COLO668 (cell line): ENCODE measurements at regions not wholly inside any gene's neighbourhood (a gene's known extent, or its start where the extent isn't known, plus 50 kb on each side); places are given as distances from the start of the nearest gene placed in this dataset.
"Not testable (repeated sequence)": the region's sequence is repeated elsewhere in the genome, so short reads cannot be mapped to it uniquely, and the experiment has no call there.

ENCODE experiments used
- DNase-seq: peaks from one replicate; lab custom pipeline; 2025; ENCODE audit not compliant: unreplicated experiment; lab: John Stamatoyannopoulos, UW

- DNase-seq, result no peak
Observed at GRCh38 chr3:194908496-194908895, 222.8 kb downstream of the FAM43A start.

DNA sequence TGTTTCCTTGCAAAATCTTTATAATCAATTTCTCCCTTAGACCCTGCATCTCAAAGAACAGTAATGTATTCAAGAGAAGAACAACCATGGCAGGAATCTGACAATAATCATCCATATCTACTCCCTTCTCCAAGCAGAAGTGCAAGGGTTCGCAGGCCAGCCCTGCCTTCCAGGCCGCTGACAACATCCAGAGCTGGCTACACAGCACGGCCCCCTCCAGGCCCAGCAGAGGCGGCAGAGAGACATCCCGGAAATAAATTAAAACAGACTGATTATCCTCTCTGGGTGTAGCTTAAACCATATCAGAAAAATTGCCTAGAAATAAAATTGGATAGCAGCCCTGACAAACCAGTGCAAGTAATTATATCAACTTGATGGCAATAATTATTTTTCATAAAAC lies 223.3 kb downstream of the FAM43A start:
- no peak for DNase-seq

GRCh38 chr3:194910414-194910984 lies 224.8 kb downstream of the FAM43A start:
- no peak for DNase-seq

- no peak for DNase-seq
Observed at GRCh38 chr3:194913316-194913715, 227.6 kb downstream of the FAM43A start.

DNA sequence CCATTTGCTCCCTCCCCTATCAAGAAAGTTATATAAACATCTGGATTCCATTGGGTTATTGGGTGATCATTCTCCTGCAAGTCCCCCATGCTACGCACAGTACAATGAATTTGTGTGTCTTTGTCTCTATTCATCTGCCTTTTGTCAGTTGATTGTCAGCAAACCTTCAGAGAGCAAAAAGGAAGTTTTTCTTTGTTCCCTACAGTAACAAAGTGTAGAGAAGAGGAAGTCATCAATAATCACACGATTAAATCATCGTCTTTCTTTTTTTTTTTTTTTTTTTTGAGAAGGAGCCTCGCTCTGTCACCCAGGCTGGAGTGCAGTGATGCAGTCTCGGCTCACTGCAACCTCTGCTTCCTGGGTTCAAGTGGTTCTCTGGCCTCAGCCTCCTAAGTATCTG lies 239.2 kb downstream of the FAM43A start:
- DNase-seq, result not testable (repeated sequence)

DNA sequence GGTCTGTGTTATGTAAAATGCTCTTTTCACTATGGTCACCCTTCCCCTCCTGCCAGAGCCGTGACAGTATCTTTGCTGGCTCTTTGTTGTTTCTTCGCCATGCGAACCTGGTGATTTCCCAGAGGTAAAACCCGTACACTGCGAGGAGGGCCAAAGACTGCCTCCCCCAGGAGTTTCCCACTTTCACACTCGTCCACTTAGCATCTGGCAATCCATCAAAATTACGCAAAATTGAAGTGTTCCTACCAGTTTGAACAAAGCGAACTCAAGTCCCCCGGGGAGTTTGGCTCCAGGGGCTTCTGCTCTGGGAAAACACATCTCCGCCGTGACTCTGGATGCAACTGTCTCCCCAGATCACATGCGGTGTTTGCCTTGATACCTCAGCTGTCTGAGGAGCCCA lies 239.9 kb downstream of the FAM43A start:
- no peak for DNase-seq

DNA sequence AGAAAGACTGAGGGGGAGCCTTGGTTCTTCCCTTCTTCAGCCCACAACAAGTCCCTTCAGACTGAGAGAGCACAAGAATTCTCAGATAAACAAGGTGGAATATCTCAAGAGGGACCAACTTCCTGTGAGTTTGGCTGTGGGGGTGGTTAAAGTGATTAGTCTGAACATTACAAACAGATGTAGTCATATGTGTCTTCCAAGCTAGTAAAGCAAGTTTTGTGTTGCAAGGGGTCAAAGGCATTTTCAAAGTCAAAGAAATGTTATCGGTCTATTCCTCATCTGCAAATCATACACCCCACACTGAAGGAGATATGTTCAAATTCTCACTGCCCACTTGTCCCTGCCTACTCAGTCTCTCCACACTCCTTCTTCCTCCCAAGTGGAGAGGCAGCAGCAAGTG lies 242.5 kb downstream of the FAM43A start:
- DNase-seq, result no peak

GRCh38 chr3:194928831-194929577 lies 243.3 kb downstream of the FAM43A start:
- DNase-seq, result no peak

- DNase-seq, result no peak
Observed at GRCh38 chr3:194929578-194929960, 243.9 kb downstream of the FAM43A start.

DNA sequence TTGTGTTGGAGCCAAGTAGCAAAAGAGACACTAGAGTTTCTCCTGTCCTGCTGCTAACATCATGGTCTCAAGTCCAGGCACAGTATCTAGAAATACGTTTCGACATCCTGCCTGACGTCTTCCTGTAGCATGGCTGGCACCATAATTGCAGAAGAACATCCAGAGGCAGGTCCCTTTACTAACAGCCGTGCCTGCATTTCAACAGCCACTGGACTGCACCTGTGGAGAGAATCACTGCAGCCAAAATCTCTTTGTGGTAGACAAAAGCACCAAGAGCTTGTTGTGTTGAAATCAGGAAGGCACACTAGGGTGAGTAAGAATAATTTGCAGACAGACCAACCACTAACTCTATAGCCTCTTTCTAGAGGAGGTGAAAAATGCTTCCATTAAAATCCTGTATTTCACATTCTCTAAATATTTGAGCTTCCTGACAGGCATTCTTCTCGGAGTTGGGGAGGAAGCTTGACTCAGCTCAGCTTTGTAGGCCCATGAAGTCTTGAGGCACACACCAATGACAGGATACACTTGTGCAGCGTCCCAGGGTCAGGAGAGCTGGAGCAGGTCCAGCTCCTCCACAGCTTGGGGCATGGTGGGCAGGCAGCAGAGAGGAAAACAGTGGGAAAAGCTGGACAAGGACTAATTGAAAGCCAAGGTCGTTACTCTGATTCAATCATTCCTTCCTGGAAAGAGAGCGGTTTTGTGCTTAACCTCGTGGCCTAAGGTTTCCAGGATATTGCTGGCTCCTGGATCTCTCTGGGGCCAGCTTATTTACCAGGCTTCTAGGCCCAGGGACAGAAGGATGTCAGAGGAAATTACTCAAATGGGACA lies 244.9 kb downstream of the FAM43A start:
- no peak for DNase-seq

GRCh38 chr3:194931347-194931746 lies 245.7 kb downstream of the FAM43A start:
- no peak for DNase-seq

DNA sequence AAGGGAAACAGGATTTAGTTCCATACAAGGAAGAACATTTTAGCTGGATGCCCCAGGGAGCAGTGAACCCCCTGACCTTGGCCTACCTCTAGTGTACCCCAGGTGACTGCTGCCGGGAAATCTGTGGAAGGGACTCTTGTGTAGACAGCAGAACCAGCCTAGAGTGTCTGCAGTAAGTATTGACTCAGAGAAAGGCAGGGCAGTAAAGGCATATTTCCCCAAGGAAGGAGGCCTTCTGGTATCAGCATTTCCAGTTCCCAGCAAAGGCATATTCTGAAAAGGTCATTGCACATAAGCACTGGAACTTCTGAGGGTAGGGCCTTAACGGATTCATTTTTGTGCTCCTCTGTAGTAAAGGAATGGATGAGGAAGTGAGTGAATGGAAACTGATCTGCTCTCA lies 246.2 kb downstream of the FAM43A start:
- DNase-seq, result no peak

- no peak for DNase-seq
Observed at GRCh38 chr3:194933465-194933864, 247.8 kb downstream of the FAM43A start.

DNA sequence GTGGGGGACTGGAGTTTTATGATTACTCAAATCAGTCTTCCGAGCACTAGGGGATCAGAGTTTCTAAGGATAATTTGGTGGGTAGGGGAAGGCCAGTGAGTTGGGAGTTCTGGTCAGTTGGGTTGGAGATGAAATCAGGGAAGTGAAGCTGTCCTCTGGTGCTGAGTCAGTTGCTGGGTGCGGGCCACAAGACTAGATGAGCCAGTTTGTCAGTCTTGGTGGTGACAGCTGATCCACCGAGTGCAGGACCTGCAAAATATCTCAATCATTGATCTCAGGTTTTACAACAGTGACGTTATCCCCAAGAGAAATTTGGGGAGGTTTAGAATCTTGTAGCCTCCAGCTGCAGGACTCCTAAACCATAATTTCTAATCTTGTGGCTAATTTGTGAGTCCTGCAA lies 249.4 kb downstream of the FAM43A start:
- DNase-seq, result no peak

DNA sequence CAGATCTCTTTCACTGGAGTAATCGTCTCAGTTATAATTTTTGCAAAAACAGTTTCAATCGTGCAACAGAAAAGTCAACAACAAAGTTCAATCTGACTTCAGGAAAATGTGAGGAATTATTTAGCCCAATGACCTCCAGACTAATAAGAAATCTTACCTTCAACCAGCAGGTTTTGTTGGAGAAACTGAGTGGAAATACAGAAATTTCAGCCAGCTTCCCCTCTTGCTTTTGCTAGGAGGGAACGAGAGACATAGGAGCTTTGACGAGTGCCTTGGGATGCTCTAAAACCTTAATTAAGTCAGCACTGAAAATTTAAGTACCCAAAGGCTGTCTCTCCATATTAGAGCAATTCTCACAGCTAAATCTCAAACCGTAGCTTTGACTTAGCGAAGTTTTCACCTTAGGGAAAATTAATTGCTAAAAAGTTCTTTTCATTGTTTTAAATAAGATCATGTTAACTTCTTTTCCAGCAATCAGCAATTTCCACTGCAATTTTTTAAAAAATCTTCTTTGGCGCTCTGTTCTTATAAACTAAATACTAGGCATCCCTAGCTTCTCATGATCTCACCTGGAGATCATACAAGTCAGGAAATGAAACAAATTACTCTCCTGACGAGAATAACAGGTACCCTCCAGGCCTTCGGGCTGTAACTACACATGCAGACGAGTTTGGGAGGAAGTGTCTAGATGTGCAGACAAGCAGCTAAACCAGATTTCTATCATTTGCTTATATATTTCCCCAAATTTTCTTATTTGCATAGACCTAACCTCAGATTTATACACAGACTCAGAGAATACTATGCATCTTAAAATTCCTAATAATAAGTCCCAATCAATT lies 250.2 kb downstream of the FAM43A start:
- DNase-seq, result no peak

DNA sequence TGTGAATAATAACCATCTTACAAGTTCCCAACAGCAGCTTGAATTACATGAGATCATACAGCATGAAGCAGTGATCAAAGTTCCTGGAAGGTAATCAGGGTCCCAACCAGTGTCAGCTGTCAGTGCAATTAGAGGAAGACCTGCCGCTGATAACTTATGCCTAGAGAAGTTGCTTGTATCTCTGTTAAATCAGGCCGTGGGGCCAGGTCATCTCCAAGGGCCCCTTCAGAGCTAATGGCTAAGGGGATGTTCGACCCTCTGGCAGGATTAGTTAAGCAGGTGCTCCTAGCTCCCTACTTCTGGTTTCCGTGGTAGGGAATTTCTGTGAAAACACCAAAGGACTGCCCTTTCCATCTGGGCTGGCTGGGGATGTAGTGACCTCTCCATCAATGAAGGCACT lies 251.0 kb downstream of the FAM43A start:
- no peak for DNase-seq

DNA sequence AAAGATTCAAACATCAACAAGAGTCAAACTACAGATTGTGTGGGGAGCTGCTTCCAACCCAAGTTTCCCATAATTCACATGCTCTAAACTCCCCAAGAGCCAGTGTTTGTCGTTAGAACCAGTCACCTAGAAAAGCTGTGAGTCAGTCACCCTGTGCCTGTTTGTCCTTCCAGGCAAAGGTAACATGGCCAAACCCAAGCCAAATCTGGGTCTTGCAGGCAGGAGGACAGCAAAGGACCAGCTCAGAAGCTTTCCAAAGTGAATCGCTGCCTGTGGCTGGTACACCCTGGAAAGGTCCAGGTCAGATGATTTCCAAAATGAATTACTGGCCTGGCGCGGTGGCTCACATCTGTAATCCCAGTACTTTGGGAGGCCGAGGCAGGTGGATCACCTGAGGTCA lies 251.5 kb downstream of the FAM43A start:
- no peak for DNase-seq

DNA sequence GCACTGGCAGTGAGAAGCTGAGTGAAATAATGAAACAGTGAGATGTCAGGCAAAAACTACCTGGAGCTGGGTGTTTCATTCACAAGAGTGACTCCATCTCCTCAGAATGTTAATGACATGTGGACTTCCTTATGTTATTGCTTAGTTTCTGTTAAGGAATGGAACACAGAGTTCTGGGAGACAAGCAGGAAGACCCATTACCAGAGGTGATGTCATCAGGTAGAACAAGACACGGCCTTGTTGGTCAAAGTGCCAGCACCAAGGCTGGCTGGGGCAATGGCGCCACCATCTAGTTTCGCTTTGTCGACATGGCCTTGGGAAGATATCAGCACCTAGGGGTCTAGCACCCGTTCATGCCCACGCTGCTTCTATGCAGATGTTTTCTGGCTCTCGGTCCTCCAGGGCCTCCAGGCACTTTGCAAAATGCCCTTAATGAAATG lies 252.2 kb downstream of the FAM43A start:
- no peak for DNase-seq

DNA sequence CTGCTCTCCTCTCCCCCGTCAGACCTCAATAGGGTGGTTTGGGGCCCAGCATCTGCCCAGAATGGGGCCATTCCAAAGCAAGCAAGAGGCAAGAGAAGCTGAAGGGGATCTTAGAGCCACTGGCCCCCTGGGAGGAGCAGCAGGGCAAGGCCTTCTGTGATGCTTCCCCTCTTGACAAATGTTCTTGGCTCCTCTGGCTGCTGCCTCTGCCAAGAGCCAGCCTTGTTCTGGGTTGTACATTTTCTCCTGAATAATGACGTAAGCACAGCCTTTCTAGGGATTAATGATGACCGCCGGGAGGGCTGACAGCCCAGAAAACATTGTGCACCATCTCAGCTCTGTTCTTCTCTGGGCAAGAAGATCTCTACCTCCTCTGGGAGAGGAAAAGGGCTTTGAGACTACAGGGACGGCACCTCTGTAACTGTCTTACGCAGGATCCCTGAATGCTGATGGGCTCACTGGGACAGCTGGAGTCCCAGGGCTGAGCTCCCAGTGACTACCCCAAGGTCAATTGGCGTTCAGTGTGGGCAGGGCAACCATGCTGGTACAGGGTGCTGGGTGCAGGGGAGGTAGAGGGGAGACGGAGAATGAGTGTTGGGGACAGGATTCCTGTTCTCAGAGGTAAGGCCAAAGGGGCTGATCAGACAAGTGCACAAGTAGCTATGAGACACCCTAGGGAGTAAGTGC lies 253.3 kb downstream of the FAM43A start:
- no peak for DNase-seq

DNA sequence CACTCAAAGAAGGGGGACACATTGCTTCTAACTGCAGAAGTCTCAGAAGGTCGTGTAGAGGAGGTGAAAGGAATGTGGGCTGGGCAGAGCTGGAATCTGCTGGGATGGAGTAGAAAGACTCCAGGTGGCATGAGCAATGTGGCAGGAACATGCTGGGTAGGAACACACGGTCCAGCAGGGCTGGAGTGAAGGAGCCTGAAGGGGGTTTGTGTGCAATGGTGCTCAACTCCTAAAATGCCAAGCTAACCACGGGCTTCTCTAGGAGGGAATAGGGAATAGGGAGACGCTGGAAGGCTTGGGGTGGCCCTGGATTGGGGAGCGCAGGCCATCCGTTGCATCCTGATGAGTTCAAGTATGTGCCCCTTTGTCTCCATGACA lies 253.8 kb downstream of the FAM43A start:
- no peak for DNase-seq
